ENCODE measurements at regions not wholly inside any gene's neighbourhood (a gene's known extent, or its start where the extent isn't known, plus 50 kb on each side); places are given as distances from the start of the nearest gene placed in this dataset.

GRCh38 chr16:48901712-48902374, 291.9 kb upstream of the N4BP1 start:
- no peak for DNase-seq (ENCODE audit: low read depth, low spot score)

DNA sequence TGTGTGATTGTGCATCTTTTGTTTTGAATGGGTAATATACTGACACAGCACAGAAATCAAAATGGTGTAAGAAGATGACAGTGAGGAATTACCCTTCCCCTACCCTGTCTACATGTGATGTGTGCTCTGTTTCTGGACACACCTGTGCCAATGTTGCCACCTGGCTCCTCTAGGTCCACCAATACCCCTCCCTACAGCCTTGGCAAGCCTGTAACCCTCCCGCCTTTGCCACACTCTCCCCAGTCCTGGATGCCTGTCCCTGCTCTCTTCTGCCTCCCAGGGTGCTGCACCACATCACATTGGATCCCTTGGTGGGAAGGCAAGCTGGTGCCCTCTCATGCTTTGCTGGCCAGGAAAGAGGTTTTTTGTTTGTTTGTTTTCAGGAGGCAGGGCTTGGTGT, 289.5 kb upstream of the N4BP1 start:
- DNase-seq (ENCODE audit: low read depth, low spot score), result no peak

DNA sequence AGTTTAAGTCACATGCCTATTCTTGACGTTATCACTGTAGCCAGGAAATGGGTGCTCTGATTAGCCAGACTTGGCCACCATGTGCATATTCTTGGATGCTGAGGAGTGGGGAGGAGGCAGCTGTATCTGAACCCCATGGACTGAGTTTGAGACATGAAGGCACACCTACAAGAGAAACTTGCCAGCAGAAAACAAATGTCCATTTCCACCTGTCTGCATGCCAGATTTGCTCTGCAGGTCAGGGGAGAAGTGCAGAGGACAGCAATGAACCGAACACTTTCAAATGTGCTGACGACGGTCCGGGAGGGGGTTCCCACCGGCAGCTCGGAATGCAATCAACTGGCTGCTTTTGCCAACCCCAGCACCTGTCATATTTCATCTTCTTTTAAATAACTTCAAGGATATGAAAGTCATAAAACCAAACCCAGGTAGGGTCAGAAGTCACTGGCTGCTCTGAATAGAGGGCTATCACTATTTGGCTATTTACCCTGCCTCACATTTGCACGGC, 287.8 kb upstream of the N4BP1 start:
- DNase-seq (ENCODE audit: low read depth, low spot score), result no peak

GRCh38 chr16:48895142-48895541, 285.2 kb upstream of the N4BP1 start:
- DNase-seq (ENCODE audit: low read depth, low spot score), result no peak

DNA sequence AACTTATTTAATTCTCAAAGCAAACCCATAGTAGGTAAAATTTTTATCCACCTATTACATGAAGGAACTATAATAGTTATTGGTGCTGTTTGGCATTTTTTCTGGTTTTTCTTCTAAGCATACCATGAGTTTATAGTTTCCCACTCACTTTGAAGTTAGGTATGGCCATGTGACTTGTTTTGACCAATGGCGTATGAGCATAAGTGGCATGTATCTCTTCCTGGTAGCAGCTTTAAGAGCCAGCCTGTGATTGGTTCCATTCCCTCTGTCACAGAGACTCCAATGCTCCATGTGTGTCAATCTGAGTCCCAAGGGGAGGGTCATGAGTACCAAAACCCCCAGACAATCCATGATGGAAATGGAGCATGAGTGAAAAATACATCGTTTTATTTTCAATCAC, 282.9 kb upstream of the N4BP1 start:
- DNase-seq (ENCODE audit: low read depth, low spot score), result no peak

DNA sequence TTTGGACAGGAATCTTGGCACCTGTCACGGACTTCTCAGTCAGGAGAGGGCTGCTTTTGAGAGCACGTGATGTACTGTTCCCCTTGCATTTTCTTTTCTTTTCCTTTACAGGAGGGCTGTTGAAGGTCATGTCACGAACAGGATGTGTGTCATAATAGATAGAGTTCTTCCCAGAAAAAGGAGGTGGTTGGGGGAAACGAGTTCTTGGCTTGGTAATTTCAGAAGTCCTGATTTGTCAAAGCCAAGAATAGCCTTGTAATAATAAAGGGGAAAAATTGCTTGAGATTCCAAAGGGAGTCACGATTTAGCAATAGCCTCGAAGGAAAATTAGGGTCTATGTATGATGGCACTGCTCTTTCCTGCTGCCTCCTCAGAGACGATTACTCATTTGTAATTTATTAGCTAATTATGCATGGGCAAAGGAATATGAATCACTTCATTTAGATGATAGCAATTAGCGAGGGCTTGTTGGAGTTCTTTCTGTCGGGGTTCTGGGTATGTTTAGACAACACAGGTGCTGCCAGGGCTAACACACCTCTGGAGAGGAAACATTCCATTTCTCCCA, 277.7 kb upstream of the N4BP1 start:
- DNase-seq (ENCODE audit: low read depth, low spot score), result no peak

GRCh38 chr16:48885471-48885870, 275.5 kb upstream of the N4BP1 start:
- no peak for DNase-seq (ENCODE audit: low read depth, low spot score)

DNA sequence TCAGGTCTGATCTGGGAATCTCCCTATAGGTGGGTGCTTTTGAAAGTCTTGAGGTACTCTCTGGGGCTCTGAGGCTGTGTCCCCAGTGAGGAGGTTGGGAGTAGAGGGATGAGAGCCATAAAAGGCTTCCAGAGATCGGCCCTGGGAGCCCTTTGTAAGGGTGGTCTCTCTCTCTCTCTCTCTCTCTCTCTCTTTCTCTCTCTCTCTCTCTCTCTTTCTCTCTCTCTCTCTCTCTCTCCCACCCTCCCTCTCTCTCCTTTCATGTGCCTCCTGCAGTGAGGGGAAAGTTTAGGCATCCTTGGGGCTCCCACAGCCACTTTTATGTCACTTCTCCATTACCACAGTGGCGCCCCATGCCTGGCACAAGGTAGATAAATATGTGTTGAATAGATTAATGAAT, 271.3 kb upstream of the N4BP1 start:
- no peak for DNase-seq (ENCODE audit: low read depth, low spot score)

DNA sequence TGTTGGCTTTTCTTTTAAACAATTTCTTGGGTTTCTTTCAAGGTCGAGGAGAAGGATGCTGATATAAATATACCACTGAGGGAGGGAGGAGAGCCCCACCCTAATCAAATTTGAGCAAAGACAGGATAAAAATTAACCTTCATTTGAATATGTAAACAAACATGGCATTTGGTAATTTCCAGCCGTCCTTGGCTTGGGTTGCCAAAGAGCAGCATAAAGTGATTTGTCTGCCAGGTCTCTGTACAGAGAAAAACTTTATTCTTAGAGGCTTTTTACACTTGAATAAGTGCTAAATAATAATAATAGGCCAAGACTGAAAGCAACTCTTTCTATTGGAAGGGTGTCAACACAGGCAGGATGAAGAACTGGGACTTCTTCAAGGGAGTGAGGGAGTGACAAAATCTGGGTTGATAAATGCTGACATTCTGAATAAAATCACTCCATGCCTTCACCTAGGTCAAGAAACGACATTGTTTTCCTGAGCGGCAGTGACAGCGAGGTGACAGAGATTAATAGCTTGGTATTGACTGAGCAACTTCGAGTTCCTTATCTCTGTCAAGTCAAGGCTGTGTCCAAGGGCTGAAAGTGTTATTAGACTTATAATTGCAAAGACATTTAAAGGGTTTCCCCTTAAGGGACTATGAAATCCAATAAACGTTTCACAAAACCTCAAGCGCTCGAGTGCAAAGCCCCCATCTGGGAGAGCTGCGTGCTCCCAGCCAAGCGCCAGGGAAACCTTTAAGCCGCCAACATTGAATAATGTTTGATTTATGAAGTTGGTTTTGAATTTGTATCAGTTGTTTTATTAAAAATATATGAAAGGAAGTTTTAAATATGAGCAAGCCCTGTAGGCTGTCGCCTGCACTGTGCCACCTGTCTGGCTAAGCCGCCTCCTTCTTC, 269.5 kb upstream of the N4BP1 start:
- DNase-seq (ENCODE audit: low read depth, low spot score), result no peak

DNA sequence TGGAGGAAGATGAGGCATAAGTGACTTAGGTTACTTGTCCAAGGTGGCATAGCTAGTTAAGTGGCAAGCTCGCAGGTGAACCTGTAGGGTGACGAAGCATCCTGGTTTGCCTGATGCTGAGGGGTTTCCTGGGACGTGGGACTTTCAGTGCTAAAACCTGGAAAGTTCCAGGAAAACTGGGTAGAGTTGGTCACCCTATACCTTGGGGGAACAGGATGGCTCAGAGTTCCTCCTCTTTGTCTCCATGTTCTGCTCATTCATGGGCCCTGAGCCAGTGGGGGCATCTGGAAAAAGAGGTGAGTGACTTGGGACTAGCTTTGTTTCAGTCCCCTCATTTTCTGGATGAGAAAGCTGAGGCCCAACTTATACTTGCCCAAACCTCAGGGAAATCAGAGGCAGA, 268.0 kb upstream of the N4BP1 start:
- DNase-seq (ENCODE audit: low read depth, low spot score), result no peak

DNA sequence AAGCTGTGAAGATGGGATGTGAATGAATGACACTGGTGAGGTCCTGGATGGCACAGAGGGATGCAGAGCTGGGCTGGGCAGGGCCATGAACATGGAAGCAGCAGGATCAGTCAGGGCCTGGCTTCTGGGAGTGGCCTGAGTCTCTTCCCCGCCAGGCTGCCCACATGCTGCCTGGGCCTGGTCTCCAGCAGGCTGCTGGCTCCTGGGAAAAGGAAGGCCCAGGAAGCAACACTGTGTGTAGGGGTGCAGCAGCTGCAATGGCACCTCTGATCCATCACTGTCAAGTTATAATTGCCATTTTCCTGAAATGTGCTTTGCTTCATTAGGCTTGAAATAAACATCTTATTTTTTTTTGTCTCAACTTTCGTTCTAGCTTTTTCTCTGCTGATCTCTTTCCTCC, 260.2 kb upstream of the N4BP1 start:
- DNase-seq (ENCODE audit: low read depth, low spot score), result no peak

- DNase-seq (ENCODE audit: low read depth, low spot score), result no peak
Measured at GRCh38 chr16:48865520-48865919, 255.5 kb upstream of the N4BP1 start.

DNA sequence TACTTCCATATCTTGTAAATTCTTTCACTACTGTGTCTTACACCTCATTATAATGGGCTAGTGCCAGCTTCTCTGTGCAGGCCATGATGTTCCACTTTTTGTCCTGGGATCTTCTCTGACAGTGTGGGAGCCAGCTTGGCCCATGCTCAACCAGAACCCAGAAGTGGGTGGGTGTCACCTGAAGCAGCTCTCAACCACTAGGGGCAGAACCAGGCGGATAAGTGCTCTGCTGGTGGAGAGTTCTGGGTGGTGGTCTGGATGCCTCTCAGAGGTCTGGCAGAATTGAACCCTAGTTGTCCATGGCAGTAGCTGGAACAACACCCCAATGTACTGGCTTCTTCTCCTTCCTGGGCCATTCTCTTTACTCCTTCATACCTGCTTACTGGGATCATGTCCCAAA, 254.1 kb upstream of the N4BP1 start:
- DNase-seq (ENCODE audit: low read depth, low spot score), result no peak

DNA sequence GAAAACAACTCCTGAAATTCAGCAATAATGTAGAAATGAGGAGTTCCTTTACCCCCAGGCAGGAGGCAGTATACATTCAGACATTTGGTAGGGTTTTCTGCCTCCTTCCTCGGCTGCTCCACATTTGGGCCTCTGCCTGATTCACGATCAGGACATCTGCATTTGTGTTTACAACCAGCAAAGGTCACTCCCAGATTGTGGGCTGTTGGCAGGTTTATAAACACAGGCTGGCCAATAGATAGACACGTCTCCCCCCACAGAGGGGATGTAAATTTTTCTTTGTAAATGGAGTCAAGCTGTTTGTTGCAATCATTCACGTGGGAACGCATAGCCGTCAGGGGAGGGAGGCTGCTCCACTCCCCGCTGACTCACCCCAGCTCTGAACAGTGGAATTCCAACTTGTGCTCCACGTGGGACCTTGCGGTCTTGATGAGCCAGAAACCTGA, 252.1 kb upstream of the N4BP1 start:
- DNase-seq (ENCODE audit: low read depth, low spot score), result no peak

- no peak for DNase-seq (ENCODE audit: low read depth, low spot score)
Measured at GRCh38 chr16:48860341-48860740, 250.4 kb upstream of the N4BP1 start.

- no peak for DNase-seq (ENCODE audit: low read depth, low spot score)
Measured at GRCh38 chr16:48852951-48853350, 243.0 kb upstream of the N4BP1 start.

GRCh38 chr16:48852458-48852857, 242.5 kb upstream of the N4BP1 start:
- no peak for DNase-seq (ENCODE audit: low read depth, low spot score)

DNA sequence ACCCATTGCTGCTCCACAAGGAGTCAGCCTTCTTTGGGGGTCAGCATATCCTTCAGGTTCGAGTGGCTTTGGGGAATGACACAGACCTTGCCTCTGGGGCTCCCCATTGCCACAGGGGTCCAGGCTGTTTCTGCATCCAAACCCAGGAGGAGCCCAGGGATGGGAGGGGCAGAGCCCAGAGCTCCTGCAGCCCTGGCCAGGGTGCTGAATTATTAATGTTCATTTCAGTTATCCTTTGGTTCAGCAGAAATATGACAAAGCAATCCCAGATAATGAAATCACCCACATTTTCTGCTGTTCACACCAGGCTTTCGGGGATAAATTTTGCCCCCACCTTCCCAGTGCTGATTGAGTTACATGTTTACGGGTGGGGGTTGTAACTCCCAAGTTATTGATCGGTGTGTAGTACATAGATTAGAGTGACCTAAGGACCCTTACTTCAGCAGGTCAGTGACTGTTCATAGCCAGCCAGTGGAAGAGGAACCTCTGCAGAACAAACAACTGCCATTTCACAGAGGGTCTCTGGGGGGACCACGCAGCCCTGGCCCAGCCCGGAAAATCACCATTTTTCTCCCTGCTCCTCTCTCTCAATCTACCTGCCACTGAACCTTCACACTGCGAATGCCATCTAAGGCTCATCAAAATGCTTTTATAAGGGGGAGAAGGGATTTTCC, 240.3 kb upstream of the N4BP1 start:
- no peak for DNase-seq (ENCODE audit: low read depth, low spot score)

DNA sequence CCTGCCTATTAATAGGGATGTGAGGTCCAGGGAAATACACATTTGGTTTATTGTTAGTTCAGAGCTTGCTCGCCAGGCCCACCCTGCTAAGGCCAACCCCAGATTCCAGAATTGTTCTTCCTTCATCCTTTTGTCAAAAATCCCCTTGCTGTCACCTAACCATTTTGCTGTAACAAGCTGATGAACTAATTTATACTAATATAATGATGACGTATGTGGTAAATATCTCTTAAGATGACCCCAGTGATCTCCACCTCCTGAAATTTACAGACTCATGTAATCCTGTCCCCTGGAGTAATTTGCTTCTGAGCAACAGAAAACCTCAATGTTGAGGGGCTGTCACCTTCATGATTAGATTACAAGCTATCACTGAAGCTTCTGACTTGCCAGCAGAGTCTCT, 236.3 kb upstream of the N4BP1 start:
- no peak for DNase-seq (ENCODE audit: low read depth, low spot score)

- no peak for DNase-seq (ENCODE audit: low read depth, low spot score)
Measured at GRCh38 chr16:48845261-48845660, 235.3 kb upstream of the N4BP1 start.

GRCh38 chr16:48838349-48838748, 228.4 kb upstream of the N4BP1 start:
- DNase-seq (ENCODE audit: low read depth, low spot score), result no peak

DNA sequence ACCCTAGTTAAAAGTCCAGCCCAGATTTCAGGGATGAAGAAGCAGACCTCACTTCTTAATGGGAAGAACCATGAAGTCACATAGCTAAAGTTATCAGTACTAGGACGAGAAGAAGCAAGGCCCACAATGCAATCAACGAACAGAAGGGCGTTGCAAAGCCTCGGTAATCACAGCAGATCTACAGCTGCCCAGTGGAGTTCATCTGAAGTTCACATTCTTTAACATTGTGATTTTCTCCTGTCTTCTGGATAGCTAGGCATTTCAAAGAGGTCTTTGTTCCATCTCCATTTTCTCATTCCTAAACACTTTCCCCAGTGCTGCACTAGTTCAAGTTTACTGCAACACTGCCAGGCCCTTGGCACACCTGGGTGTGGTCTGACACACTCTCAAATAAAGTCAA, 226.7 kb upstream of the N4BP1 start:
- no peak for DNase-seq (ENCODE audit: low read depth, low spot score)

Measured in brain pericyte (primary cell).